ENCODE measurements at regions not wholly inside any gene's neighbourhood (a gene's known extent, or its start where the extent isn't known, plus 50 kb on each side); places are given as distances from the start of the nearest gene placed in this dataset.

- no peak for FAIRE-seq
Observed at GRCh38 chr5:74177961-74178360, 462.6 kb downstream of the ENC1 start.

GRCh38 chr5:74174366-74174765 lies 466.2 kb downstream of the ENC1 start:
- no peak for FAIRE-seq

- no peak for FAIRE-seq
Observed at GRCh38 chr5:74173665-74174064, 466.9 kb downstream of the ENC1 start.

- FAIRE-seq, result no peak
Observed at GRCh38 chr5:74173241-74173640, 467.3 kb downstream of the ENC1 start.

DNA sequence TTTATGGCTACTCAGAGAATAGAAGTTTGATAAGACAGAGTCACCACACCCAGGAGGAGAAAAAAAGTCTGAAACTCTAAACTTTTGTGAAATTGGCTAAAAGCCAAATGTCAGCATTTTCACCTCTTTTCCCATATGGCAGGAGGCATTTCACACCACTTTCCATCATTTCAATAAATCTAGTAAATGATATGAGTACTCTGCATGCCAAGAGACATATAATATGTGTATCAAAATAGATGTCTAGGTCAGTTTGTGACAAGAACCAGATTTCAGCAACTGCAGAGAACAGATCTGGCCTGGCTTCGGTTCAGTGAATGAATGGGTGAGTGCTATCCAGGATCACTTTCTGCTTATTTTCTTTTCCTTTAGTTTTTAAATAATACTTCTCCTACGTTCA lies 470.8 kb downstream of the ENC1 start:
- no peak for FAIRE-seq

DNA sequence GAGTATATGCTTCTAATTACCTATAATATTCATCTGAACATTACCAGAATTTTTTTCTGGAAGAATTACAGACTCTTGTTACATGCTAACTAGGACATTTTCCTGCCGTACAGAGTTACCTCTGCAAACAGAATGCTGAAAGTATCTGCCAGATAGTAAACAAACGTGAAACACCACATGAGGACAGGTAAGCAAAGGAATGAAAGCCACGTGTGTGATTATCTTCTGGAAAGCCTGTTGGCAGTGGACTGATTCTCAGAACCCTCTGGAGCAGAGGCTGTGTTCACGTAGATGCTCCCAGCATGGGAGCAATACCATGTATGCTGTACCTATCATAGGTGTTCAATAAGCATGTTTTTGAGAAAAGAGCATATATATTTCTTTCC lies 472.6 kb downstream of the ENC1 start:
- no peak for FAIRE-seq

DNA sequence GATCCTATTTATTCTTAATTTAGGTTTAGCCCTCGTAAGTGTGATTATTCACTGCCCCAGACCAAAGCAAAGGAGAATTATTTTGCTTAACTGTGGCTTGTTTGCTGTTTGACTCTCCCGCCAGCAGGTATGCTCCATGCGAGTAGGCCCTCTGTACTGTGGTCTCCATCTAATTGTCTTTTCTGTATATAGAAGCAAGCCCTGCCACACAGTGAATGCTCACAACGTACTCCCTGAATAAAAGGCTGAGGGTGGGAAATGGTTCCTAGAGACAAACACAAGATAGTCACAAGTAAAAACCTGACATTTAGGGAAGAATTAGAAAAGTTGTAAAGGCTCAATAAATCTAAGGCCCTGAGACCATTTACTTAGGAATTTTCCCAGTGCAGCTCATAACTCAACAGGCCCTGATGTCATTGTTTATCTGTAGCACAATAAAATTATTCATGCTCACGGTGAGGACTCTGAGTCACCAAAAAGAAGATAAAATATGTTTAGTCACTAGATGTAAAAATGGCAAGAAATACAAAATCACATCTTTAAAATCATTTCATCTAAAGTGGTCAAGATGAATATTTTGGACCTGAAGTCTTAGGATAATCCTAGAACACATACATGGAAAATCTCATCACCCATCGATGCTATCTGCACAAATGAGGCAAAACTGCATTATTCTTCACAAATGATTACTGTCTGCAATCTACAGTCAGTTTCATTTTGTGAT lies 473.2 kb downstream of the ENC1 start:
- peak; percentile 55 for FAIRE-seq

DNA sequence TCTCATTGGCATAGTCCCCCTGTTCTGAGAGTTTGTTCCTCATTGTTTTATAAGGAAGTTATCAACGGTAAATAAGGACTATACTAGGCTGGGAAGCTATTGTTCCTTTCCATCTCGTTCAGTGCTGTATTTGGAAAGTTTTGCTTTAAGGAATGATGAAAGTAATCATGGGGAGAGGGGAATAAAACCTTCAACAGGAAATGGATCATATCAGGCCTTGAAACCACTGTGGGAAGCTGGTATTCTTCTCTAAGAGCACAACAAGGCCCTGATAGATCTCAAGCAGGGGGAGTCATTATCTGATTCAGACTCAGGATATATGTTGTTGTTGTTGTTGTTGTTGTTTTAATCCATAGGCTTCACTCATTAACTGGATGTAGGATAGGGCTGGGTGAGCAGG lies 474.5 kb downstream of the ENC1 start:
- FAIRE-seq, result no peak

GRCh38 chr5:74164725-74165235 lies 475.7 kb downstream of the ENC1 start:
- FAIRE-seq, result no peak

- no peak for FAIRE-seq
Observed at GRCh38 chr5:74162524-74162923, 478.0 kb downstream of the ENC1 start.

GRCh38 chr5:74161170-74161569 lies 479.4 kb downstream of the ENC1 start:
- no peak for FAIRE-seq

DNA sequence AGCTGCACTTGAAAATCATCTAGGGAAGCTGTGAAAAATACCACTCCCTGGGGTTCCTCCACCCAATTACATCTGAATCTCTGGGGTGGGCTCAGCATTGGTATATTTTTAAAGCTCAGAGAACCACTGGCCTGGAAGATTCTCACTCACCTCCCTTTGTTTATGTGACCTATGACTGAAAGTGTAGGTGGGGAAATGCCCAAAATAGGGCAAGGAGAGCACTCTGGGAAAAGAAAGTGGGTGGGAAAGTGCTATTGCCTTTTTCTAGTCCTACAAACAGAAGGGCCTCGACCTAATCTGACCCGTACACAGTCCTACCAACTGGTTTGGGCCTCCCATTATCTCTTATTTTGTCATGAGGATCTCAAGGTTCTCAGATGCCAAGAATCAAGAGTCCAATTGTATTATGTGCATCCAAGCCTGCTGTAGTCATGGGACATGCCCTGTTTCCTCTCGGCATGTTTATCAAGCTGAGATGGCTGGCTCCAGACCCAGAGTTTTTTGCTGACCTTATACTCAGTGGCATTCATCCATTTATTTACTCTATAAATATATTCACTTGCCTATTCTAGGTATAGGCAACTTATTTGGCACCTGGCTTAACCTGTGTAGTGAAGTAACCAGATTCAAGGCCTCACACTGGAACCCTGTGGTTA lies 483.7 kb downstream of the ENC1 start:
- no peak for FAIRE-seq

DNA sequence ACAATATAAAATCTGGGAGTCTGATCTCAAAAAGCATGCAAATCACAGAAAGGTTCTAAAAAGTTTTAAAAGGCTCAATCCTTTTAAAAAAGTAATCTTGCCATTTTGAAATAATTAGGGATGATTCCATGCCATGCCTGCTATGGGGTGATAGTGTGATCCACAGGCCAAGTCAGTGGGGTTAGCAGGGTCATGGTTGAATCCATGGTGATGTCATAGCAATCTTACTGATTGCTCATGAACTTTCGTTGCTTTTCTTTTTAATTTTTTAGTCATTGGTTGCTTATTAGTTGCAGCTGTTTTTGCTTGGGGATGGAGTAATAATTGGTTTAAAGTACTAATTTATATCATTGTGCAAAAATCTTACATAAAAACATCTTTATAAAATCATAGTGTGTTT lies 485.0 kb downstream of the ENC1 start:
- no peak for FAIRE-seq

GRCh38 chr5:74154526-74154925 lies 486.0 kb downstream of the ENC1 start:
- no peak for FAIRE-seq

DNA sequence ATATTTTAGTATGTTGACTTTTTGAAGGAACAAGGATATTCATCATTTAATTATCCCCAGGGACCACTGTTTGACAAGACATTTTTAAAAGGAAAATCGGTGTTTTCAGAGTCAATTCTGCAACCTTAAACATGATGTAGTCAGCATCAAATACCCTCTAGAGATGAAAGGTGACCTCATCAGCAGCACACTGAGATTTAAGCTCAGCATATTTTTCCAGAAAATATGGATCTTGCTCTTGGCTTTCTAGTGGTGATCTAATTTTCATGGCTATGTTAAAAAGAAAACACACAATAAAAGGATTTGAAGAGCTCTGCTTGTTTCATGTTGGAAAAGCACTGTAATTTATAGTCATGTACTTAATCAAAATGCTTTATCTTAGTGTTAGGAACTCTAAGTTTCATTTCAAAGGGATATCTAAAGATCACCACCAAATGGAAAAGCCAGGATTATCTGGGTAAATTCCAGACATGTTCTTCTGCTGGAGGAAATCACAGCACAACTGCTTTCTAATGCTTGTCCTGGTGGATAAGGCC lies 487.2 kb downstream of the ENC1 start:
- FAIRE-seq, result peak; percentile 51

GRCh38 chr5:74152625-74153254 lies 487.8 kb downstream of the ENC1 start:
- FAIRE-seq, result no peak

DNA sequence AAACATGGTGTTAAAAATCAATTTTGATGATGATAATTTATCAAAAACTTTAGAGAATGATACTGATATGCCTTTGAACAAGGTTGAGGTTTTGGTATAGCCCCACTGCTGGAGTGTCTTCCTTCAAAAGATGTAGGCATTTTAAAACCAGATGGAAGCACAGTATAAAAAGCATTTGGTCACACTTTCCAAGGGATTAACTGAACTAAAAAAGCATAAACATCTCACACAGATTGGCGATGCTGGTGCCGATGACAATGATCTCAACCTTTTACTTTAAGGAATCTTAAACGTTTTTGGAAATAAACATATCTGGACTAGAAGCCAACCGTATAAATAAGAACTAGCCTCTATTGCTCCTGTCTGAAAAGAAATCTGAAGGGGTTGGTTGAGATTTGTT lies 488.4 kb downstream of the ENC1 start:
- FAIRE-seq, result no peak

DNA sequence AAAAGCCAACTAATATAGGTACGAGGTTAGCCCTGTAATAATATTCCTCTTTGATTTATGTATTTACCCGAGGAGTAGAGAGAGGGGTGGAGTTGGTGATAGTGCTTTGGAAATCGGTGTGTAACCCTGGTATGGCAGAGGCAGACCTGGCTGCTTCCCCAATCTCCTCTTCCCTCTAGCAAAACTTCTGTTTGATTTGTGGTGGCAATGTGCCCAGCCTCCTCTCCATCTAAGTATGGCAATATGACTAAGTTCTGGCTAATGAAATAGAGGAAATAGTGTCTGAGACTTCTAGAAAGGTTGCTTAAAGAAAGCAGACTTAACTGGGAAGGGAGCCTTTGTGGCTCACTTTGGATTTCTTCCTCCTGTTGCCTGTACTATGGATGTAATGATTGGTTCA lies 491.1 kb downstream of the ENC1 start:
- FAIRE-seq, result no peak

DNA sequence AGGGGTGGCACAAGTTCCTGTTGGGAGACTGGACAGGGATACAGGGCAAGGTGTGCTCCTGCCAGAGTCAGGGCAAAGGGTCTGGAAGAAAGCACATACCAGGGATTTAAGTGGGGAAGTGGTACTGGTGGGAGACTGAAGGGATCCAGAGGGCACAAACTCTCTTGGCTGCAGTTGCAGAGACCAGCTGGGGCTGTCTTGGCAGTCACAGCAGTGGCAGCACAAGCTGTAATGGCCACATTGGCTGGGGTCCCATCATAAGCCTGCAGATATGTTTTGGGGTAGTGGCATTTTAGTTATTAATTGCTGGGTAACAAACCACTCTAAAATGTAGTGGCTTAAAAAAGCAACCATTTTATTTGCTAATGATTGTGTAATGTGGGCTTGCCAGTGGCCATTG lies 492.2 kb downstream of the ENC1 start:
- no peak for FAIRE-seq

GRCh38 chr5:74146796-74147195 lies 493.7 kb downstream of the ENC1 start:
- no peak for FAIRE-seq

DNA sequence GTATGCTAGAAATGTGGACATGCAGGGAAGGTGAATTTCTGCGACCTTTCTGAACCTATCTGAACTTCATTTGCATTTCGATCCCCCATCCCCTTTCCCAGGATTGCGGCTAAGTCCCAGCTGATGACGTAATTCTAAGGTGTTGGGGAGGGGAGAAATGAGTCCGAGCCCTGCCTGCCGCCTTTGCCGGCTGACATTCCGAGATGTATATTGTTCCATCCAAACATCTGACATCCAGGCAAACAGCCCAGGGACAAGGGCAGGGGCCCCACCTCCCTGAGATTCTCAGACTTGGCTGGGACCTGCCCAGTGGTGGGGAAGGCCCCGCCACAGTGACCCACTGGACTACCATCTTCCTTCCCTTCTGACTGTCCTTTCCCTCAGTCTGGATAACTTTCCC lies 494.6 kb downstream of the ENC1 start:
- no peak for FAIRE-seq

GRCh38 chr5:74143721-74144330 lies 496.7 kb downstream of the ENC1 start:
- no peak for FAIRE-seq

- FAIRE-seq, result no peak
Observed at GRCh38 chr5:74143151-74143550, 497.4 kb downstream of the ENC1 start.
